22Rv1 (cell line): ENCODE measurements at regions not wholly inside any gene's neighbourhood (a gene's known extent, or its start where the extent isn't known, plus 50 kb on each side); places are given as distances from the start of the nearest gene placed in this dataset.

ENCODE experiments used
- ZFX ChIP-seq: fragments of 450-650 bp; IDR thresholded peaks from 2 replicates; pipeline ENCODE4 v1.6.1; 2017; ENCODE audit warnings: antibody characterized with exemption, borderline replicate concordance
- TF ChIP-seq, protein P1 (sequence below): fragments of 450-650 bp; IDR thresholded peaks from 2 replicates; pipeline ENCODE4 v1.5.1; 2017; ENCODE audit warnings: mild to moderate bottlenecking

DNA sequence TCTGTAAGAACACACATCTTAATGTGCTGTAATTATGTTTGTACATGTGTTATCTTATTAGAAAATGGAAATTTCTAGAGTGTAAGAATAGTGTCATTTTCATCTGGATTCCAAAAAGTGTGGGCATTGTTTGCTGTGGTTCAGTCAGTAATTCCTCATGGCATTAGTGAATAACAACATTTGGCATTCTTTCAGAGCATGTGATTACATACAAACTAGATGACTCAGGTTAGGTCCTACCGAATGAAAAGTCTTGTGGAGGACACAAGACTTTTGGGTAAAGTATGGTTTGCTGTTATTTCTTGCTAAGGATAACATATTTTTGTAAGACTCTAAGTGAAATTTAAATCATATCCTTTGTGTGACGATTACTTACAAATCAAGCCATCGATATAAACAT lies 593.1 kb upstream of the NRXN1 start:
- TF ChIP-seq, protein P1, sequence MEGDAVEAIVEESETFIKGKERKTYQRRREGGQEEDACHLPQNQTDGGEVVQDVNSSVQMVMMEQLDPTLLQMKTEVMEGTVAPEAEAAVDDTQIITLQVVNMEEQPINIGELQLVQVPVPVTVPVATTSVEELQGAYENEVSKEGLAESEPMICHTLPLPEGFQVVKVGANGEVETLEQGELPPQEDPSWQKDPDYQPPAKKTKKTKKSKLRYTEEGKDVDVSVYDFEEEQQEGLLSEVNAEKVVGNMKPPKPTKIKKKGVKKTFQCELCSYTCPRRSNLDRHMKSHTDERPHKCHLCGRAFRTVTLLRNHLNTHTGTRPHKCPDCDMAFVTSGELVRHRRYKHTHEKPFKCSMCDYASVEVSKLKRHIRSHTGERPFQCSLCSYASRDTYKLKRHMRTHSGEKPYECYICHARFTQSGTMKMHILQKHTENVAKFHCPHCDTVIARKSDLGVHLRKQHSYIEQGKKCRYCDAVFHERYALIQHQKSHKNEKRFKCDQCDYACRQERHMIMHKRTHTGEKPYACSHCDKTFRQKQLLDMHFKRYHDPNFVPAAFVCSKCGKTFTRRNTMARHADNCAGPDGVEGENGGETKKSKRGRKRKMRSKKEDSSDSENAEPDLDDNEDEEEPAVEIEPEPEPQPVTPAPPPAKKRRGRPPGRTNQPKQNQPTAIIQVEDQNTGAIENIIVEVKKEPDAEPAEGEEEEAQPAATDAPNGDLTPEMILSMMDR, result no peak
- no peak for TF ChIP-seq ZFX
